ENCODE measurements at regions not wholly inside any gene's neighbourhood (a gene's known extent, or its start where the extent isn't known, plus 50 kb on each side); places are given as distances from the start of the nearest gene placed in this dataset.

DNA sequence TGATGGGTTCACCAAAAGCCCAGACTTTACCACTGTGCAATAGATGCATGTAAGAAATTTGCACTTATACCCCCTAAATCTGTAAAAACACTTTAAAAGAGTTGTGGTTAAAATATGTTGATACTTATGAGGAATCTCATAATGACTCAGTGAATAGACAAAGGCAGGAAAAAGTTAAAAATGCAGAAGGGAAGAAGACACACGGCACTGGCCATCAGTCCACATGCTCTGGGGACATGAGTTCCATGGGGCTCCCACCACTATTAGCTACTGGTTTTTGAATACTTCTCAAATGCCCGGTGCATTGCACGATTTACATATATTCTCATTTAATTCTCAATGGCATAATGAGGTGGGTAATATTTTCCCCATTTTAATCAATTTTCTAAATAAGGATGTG, 59.3 kb upstream of the BLID start:
- no peak for TF ChIP-seq Cebpa-rat (IDR thresholded peaks at IDR 0.05)
- Histone ChIP-seq H3K9ac (no peak overlapping the region), H3K4me3 (no peak overlapping the region), H3K9me3 (no peaks in the 10 kb centered on the region), H3K36me3 (no peaks in the 10 kb centered on the region), H3K4me1 (no peaks in the 10 kb centered on the region), H3K27ac (no peak overlapping the region), H3K27me3 (no peaks in the 10 kb centered on the region), H4K20me1 (no peaks in the 10 kb centered on the region), H3K4me2 (no peak overlapping the region)

DNA sequence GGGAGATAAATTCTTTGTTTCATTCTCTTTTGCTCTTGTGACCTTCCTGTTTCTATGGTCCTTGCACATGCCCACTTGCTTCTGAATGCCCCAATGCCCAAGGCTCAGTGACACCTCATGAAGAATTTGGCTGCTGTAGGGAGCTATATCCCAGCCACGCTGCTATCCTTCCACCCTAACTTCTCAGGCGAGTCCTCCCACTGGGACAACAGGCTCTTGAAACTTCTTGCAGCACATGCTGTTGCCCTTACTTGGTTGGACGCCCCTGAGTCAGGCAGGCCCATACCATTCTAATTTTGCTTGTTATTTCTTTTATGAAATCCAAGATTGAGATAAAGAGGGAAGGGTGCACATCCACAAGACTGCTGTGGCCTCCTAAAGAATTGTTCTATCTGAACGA, 57.6 kb upstream of the BLID start:
- Histone ChIP-seq H3K4me1 (no peaks in the 10 kb centered on the region), H3K9ac (no peak overlapping the region), H3K4me2 (no peak overlapping the region), H3K9me3 (no peaks in the 10 kb centered on the region), H3K27ac (no peak overlapping the region), H3K36me3 (no peaks in the 10 kb centered on the region), H3K4me3 (no peak overlapping the region), H3K27me3 (no peaks in the 10 kb centered on the region), H4K20me1 (no peaks in the 10 kb centered on the region)
- TF ChIP-seq Cebpa-rat (IDR thresholded peaks at IDR 0.05), result no peak

DNA sequence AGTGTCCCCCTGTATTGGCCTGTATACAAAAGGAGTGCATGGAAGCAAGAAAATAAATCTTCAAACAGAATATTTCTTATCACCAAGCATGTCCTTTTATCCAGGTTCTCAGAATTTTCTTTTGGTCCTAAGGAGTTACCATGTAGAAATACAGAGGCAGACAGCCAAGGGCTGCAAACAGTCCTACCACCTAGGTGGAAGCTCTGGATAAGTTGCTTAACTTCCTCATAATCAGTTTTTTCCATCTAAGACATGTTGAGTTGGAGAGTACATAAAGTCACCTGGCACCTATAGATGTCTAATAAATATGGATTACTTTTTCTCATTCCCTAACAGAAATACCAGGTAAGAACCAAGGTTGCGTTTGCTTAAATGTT, 57.0 kb upstream of the BLID start:
- TF ChIP-seq Cebpa-rat (IDR thresholded peaks at IDR 0.05), result no peak
- Histone ChIP-seq H3K27ac (no peak overlapping the region), H3K36me3 (no peaks in the 10 kb centered on the region), H3K9me3 (no peaks in the 10 kb centered on the region), H3K4me1 (no peaks in the 10 kb centered on the region), H3K4me2 (no peak overlapping the region), H3K4me3 (no peak overlapping the region), H4K20me1 (no peaks in the 10 kb centered on the region), H3K27me3 (no peaks in the 10 kb centered on the region), H3K9ac (no peak overlapping the region)

DNA sequence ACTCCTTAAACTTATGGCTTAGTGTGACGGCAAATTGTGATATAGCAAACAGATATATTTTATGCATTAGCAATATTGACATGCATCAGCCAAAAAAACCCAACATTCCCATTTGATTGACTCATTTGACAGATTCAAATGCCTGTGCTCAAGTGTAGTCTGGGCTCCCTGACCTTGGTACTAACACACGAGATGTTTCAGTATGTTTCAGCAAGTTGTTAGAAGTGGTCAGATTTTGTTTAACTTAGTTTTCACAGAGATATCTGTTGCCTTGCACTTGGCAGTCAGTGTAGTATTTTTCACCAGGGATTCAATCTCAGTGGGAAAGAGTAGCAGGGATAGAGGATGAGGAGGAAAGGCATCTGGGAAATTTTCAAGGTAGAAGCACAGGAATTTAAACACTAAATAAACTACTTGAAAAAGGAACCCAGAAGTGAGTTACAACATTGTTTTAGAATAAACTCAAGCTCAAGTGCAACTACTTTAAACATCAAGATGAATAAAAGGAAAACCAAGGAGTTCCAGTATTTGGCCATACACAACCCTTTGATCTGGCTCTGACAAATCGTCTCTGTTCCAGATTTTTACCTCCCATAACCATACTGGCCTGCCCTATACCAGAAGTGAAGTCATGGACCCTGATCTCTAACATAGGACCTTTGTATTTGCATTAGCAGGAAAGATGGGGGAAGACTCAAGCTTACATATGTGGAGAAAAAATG, 56.5 kb upstream of the BLID start:
- Histone ChIP-seq H3K36me3 (no peaks in the 10 kb centered on the region), H3K27me3 (no peaks in the 10 kb centered on the region), H3K4me3 (no peak overlapping the region), H3K27ac (no peak overlapping the region), H3K4me2 (no peak overlapping the region), H3K4me1 (no peaks in the 10 kb centered on the region), H3K9ac (no peak overlapping the region), H4K20me1 (no peaks in the 10 kb centered on the region), H3K9me3 (no peaks in the 10 kb centered on the region)
- no peak for TF ChIP-seq Cebpa-rat (IDR thresholded peaks at IDR 0.05)

DNA sequence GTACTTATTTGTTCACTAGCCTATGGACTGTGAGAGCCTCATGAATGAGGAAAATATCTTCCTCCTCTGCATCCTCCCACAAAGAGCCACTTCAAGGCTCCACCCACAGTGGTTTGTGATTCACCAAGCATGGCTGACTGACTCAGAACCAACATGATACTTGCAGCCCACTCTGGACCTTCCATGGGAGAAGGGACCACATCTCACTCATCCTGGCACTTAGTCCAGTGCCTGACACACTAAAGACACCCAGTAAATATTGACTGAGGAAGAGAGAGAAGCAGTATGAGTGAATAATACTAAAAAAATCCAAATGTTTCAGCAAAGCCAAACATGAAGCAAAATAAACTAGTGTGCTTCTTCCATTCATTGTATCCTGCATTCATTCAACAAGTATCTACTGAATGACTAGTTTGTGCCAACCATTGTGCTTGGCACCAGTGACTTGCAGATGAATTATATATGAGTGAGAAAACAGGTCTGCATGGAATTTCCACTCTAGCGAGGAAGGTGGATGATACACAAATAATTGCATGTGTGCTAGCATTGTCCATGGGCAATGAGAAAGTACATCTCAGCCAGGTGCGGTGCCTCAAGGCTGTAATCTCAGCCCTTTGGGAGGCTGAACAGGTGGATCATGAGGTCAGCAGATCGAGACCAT, 54.9 kb upstream of the BLID start:
- H3K4me2 ChIP-seq, result no peak overlapping the region
- no peak overlapping the region for H3K27ac ChIP-seq
- no peaks in the 10 kb centered on the region for H3K36me3 ChIP-seq
- no peaks in the 10 kb centered on the region for H3K4me1 ChIP-seq
- H3K27me3 ChIP-seq, result no peaks in the 10 kb centered on the region
- H3K9ac ChIP-seq, result no peak overlapping the region
- H3K4me3 ChIP-seq, result no peak overlapping the region
- TF ChIP-seq Cebpa-rat (IDR thresholded peaks at IDR 0.05), result no peak
- H4K20me1 ChIP-seq, result no peaks in the 10 kb centered on the region
- H3K9me3 ChIP-seq, result no peaks in the 10 kb centered on the region

DNA sequence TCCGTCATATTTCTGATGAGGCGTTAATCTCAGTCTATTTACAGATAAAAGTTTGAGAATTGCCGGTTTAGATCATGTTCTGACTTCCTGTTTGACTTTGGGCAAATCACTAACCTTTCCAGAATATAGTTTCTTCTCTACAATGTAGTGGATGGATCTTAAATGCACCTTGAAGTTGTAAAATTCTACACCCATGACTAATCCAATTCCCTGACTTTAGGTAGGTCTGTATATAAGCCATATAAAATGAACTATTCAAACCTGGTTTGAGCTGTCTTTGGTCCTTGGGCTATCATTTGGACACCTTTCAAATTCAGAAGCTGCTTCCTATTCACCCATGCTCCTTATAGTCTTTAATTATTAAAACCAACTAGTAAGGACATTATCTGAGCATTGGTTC, 52.2 kb upstream of the BLID start:
- no peaks in the 10 kb centered on the region for H3K27me3 ChIP-seq
- no peak overlapping the region for H3K27ac ChIP-seq
- no peaks in the 10 kb centered on the region for H3K9me3 ChIP-seq
- no peak overlapping the region for H3K4me2 ChIP-seq
- H3K9ac ChIP-seq, result no peak overlapping the region
- H4K20me1 ChIP-seq, result no peaks in the 10 kb centered on the region
- no peaks in the 10 kb centered on the region for H3K4me1 ChIP-seq
- H3K36me3 ChIP-seq, result no peaks in the 10 kb centered on the region
- H3K4me3 ChIP-seq, result no peak overlapping the region
- no peak for TF ChIP-seq Cebpa-rat (IDR thresholded peaks at IDR 0.05)

DNA sequence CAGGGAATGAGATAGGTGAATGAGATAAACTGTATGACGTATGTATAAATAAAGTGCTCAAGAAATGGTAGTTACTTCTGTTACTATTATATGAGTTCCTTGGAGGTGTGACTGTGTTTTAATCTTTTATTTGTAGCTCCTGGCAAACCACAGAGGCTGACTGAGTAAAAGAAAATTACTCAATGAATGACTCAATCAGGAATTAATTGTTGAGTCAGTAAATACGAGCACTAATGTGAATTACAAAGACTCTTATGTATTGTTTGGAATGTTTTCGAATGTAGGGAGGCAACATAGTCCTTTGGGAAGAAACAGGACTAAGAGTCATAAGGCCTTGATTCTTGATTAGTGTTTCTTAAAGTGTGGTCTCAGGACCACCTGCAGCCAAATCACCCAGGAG, 51.1 kb upstream of the BLID start:
- no peaks in the 10 kb centered on the region for H3K27me3 ChIP-seq
- H3K4me1 ChIP-seq, result no peaks in the 10 kb centered on the region
- H3K36me3 ChIP-seq, result no peaks in the 10 kb centered on the region
- H3K27ac ChIP-seq, result no peak overlapping the region
- no peak overlapping the region for H3K9ac ChIP-seq
- no peak for TF ChIP-seq Cebpa-rat (IDR thresholded peaks at IDR 0.05)
- H3K4me3 ChIP-seq, result no peak overlapping the region
- no peak overlapping the region for H3K4me2 ChIP-seq
- no peaks in the 10 kb centered on the region for H4K20me1 ChIP-seq
- no peaks in the 10 kb centered on the region for H3K9me3 ChIP-seq

DNA sequence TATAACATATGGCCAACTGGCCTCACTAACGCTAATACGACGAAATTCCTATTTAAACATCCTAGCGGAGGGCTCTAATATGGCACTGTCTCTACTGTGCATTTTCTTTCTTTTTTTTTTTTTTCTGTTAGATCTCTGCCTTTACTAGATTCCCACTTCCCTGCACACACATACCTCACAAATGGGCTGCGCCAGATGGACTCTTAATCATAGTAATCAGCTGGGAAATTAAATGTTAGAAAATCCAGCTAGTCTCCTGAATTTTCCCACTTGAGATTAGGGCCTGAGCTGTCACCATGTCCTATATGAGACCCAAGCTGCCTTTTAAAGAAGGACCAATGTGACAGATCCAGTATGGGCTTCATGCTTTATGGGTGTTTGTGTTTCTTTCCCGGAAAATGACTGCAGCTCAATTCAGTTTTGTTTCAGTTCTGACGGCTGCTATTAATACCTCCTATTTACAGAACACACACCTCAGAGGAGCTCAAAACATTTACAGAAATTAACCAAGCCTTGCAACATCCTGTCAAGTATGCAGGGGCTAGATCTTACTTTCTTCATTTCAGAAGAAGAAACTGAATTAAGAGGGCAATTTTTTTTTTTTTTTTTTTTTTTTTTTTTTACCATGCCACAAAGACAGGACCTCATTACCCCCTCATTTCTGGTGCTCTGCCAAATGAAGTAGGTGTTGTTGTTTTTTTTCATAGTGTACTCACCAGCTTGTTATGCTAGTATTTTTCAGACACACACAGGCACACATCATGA, 49.8 kb upstream of the BLID start:
- Histone ChIP-seq H3K36me3 (no peaks in the 10 kb centered on the region), H3K27me3 (no peaks in the 10 kb centered on the region), H3K27ac (no peak overlapping the region), H3K9ac (no peak overlapping the region), H3K9me3 (no peaks in the 10 kb centered on the region), H3K4me3 (no peak overlapping the region), H3K4me1 (no peaks in the 10 kb centered on the region), H3K4me2 (no peak overlapping the region), H4K20me1 (no peaks in the 10 kb centered on the region)
- no peak for TF ChIP-seq Cebpa-rat (IDR thresholded peaks at IDR 0.05)
